Heart right ventricle (tissue), 16 donors: ENCODE measurements at regions not wholly inside any gene's neighbourhood (a gene's known extent, or its start where the extent isn't known, plus 50 kb on each side); places are given as distances from the start of the nearest gene placed in this dataset.

Experiments
- ATAC-seq, 8 donors: fragments of 200-7000 bp; cut with Tn5 transposase; one replicate each; pipeline ENCODE4 v1.9.1; 2020; ENCODE audit warnings: mild to moderate bottlenecking in 8 of 8, moderate library complexity in 8 of 8, moderate number of reproducible peaks in 1 of 8
- DNase-seq, 2 donors: peaks; one replicate each; pipeline ENCODE4 v3.0.0-alpha.2; 2020
- H3K27ac ChIP-seq, 10 donors: fragments of 200-600 bp; sonication (generic) in 2 of 10; one replicate each; pipeline versions ENCODE4 v1.5.0 to v1.8.0; 2020 to 2022; ENCODE audit warnings: mild to moderate bottlenecking in 3 of 10
- H3K27me3 ChIP-seq, 7 donors: fragments of 200-600 bp; one replicate each; pipeline ENCODE4 v1.8.0; 2021 to 2022; ENCODE audit warnings: mild to moderate bottlenecking in 2 of 7
- H3K36me3 ChIP-seq, 9 donors: fragments of 200-600 bp; sonication (generic) in 1 of 9; one replicate each; pipeline versions ENCODE4 v1.5.0 to v1.8.0; 2020 to 2022; ENCODE audit warnings: mild to moderate bottlenecking in 2 of 9
- H3K4me1 ChIP-seq, 9 donors: fragments of 200-600 bp; sonication (generic) in 1 of 9; one replicate each; pipeline versions ENCODE4 v1.5.0 to v1.8.0; 2020 to 2022; ENCODE audit warnings: mild to moderate bottlenecking in 4 of 9
- H3K4me3 ChIP-seq, 10 donors: fragments of 200-600 bp; sonication (generic) in 2 of 10; one replicate each; pipeline versions ENCODE4 v1.5.0 to v1.8.0; 2020 to 2022; ENCODE audit warnings: mild to moderate bottlenecking in 7 of 10, moderate library complexity in 2 of 10
- H3K9me3 ChIP-seq, 11 donors: fragments of 200-600 bp in 10 of 11; sonication (generic) in 2 of 11; one replicate each; pipeline versions ENCODE4 v1.5.0 to v1.8.0; 2013 to 2022; ENCODE audit warnings: mild to moderate bottlenecking in 2 of 11, control low read depth in 1 of 11, moderate library complexity in 1 of 11
- WGBS, 2 donors: extraction: QIAGEN DNeasy Blood & Tissue Kit; methylation state at CpG; one replicate each; pipeline ENCODE4 v1.1.7; 2013; ENCODE audit warnings: inconsistent platforms in 1 of 2; 5-methylcytosine and 5-hydroxymethylcytosine counted together
- intact Hi-C, 10 donors: fragments of 100-400 bp; cut with DNase I; formaldehyde crosslinking; loops; one replicate each; pipeline versions ENCODE4 v1.11.1 to v1.14.2; 2022
- TF ChIP-seq, protein P1 (sequence below), 9 donors: fragments of 200-600 bp; sonication (generic) in 2 of 9; IDR thresholded peaks; one replicate each; pipeline versions ENCODE4 v1.5.0 to v1.8.0; 2021 to 2022; ENCODE audit warnings: antibody characterized with exemption in 9 of 9, mild to moderate bottlenecking in 5 of 9, moderate library complexity in 1 of 9
- donor health status: Arrhythmogenic right ventricular cardiomyopathy.
- donor health status: ischemic (EF 13 %, LVEDD 7.1; RV severe dilation, severe dysfunction).
- donor health status: healthy with polysubstance abuse.
- donor health status: DM: no; HTN: yes; CAD: no.
- donor health status: DM: no; HTN: no; CAD: no.
- donor health status: ischemic (EF 25% LVEDD 6.9; RV normal size, moderate dysfunction).
- donor health status: ischemic (EF 25% LVEDD 5.7; RV mildly dilated, moderate dysfunction).
- donor health status: healthy.
- donor health status: DM: yes; HTN: yes; CAD: no.
- donor health status: Ischemic cardiomyopathy.
- donor health status: ischemic (EF 35%, LVEDD 5.7; RV mildly dilated, moderate dysfunction).
- donor health status: nonischemic (EF 11% LVEDD 7.7; RV severe dilation, severe dysfunction).
- donor health status: DM: yes; HTN: yes; CAD: no.
- donor health status: PGD.
- donor health status: ischemic (EF 29% LVEDD 5.4; RV normal size, mild dysfunction).
- donor health status: nonischemic (EF 23%, LVEDD 6.1; RV moderate dilation, normal function).

DNA sequence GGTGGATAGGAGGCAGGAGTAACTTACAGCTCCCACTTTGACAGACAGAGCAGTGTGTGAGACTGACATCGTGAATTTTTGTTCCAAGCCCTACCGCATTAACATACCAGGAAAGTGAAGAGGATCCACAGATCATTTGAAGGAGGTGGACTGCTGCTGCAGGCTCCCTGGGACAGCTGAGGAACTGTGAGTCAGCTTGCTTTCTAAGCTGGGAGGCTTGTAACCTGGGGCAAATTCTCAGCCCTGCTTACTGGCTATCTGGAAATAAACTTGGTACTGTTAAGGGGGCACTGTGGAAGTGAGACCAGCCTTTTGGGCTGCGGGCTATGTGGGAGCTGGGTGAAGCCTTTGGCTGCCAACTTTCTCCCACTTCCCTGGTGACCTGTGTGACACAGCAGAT, 1202.5 kb downstream of the DNAJB9 start:
- H3K4me1 ChIP-seq = no peaks in the 10 kb centered on the region
- H3K36me3 ChIP-seq = no peaks in the 10 kb centered on the region
- no peak overlapping the region for H3K4me3 ChIP-seq
- peaks cover 0 to 24% (median 1%) of the 10 kb centered on the region in 11 donors for H3K9me3 ChIP-seq
- 86% methylated on average over 3 of the region's 3 CpGs for WGBS, 2 donors
- DNase-seq = no peak
- no peak overlapping the region for H3K27ac ChIP-seq
- no peaks in the 10 kb centered on the region for H3K27me3 ChIP-seq
- TF ChIP-seq, protein P1, sequence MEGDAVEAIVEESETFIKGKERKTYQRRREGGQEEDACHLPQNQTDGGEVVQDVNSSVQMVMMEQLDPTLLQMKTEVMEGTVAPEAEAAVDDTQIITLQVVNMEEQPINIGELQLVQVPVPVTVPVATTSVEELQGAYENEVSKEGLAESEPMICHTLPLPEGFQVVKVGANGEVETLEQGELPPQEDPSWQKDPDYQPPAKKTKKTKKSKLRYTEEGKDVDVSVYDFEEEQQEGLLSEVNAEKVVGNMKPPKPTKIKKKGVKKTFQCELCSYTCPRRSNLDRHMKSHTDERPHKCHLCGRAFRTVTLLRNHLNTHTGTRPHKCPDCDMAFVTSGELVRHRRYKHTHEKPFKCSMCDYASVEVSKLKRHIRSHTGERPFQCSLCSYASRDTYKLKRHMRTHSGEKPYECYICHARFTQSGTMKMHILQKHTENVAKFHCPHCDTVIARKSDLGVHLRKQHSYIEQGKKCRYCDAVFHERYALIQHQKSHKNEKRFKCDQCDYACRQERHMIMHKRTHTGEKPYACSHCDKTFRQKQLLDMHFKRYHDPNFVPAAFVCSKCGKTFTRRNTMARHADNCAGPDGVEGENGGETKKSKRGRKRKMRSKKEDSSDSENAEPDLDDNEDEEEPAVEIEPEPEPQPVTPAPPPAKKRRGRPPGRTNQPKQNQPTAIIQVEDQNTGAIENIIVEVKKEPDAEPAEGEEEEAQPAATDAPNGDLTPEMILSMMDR (IDR thresholded peaks at IDR 0.05) = no peak
- no peak for ATAC-seq
- intact Hi-C loops = no loop called here

DNA sequence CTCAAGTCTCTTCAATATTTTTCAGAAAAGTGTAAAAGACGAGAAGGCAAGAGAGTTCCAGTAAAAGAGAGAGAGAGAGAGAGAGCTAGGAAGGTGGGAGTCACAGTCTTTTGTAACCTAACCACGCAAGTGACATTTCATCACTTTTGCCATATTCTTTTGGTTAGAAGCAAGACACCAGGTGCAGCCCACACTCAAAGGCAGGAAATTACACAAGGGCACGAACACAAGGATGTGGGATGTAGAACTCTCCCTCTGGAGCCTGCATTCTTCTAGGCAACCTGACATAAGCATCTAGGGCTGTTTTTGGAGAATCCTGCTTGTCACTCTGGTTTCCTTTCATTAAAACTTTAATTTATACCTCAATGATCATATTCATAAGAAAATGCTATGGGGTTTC, 1213.1 kb downstream of the DNAJB9 start:
- Histone ChIP-seq H3K9me3 (peaks cover 0 to 5% (median 0%) of the 10 kb centered on the region in 11 donors), H3K4me3 (no peak overlapping the region), H3K27me3 (no peaks in the 10 kb centered on the region), H3K27ac (no peak overlapping the region), H3K36me3 (no peaks in the 10 kb centered on the region), H3K4me1 (no peaks in the 10 kb centered on the region)
- 57 to 67% methylated on average over 3 of the region's 3 CpGs for WGBS, 2 donors
- DNase-seq (no peak), ATAC-seq (no peak)
- intact Hi-C loops = no loop called here
- TF ChIP-seq, protein P1 (IDR thresholded peaks at IDR 0.05) = no peak

DNA sequence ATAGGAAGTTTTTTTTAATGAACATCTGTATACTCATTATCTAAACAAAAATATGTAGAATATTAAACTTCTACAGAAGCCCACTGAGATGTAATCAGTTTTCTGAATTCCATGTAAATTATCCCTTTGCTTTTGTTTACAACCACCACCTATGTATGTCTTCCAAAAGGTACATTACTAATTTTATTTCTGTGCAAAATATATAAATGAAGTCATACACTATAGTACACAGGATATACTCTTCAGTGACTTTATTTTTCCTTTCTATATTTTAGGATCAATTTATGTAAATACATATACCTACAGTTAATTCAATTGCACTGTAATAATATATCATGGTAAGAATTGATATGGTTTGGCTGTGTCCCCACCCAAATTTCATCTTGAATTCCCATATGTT, 1236.9 kb downstream of the DNAJB9 start:
- H3K27me3 ChIP-seq = no peaks in the 10 kb centered on the region
- peaks cover 0 to 4% (median 0%) of the 10 kb centered on the region in 11 donors for H3K9me3 ChIP-seq
- H3K36me3 ChIP-seq = no peaks in the 10 kb centered on the region
- no peak overlapping the region for H3K27ac ChIP-seq
- H3K4me3 ChIP-seq = no peak overlapping the region
- ATAC-seq = no peak
- intact Hi-C loops = loop anchor here in 1 of 10 donors (10.0 kb wide), 1 partner anchor 62 kb away; no protein-coding TSS in a partner anchor
- TF ChIP-seq, protein P1 (IDR thresholded peaks at IDR 0.05) = no peak
- H3K4me1 ChIP-seq = no peaks in the 10 kb centered on the region
- no peak for DNase-seq

DNA sequence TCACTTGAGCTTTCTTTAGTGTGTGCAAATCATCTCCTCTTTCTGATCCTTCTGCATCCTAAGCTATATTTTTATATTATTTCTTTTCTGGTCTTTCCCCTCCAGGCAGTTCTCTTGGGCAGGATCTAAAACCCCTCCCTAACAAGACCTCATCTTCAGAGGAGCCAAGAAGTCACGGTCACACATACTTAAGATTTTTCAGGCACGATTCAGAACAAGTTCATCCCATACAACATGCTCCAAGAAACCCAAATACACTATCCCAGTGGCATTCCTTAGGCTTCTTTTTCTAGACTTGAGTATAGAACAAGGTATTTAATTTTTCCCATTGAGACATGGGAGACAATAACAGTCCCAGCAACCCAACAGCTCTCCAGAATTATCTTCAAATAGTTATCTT, 1251.5 kb downstream of the DNAJB9 start:
- no peak for ATAC-seq
- intact Hi-C loops = loop anchor here in 1 of 10 donors (10.0 kb wide), 1 partner anchor 56 kb away; no protein-coding TSS in a partner anchor
- WGBS, 2 donors = 64 to 72% methylated on average over 2 of the region's 2 CpGs

More for the DNA sequence above, 1251.5 kb downstream of the DNAJB9 start:
- no peak for DNase-seq
- Histone ChIP-seq H3K27ac (no peak overlapping the region), H3K4me3 (no peak overlapping the region), H3K4me1 (no peaks in the 10 kb centered on the region), H3K9me3 (peaks cover 0 to 34% (median 23%) of the 10 kb centered on the region in 11 donors), H3K27me3 (no peaks in the 10 kb centered on the region), H3K36me3 (no peaks in the 10 kb centered on the region)
- TF ChIP-seq, protein P1 (IDR thresholded peaks at IDR 0.05) = no peak
